ENCODE measurements at regions not wholly inside any gene's neighbourhood (a gene's known extent, or its start where the extent isn't known, plus 50 kb on each side); places are given as distances from the start of the nearest gene placed in this dataset.
A peak's percentile ranks its signal among the peaks of the same experiment; 100 is the strongest.

- DNase-seq: no peak
Measured at GRCh38 chr2:45209302-45209701, 200.1 kb upstream of the SIX2 start.

- peak; percentile 94 for DNase-seq
Measured at GRCh38 chr2:45207101-45207500, 197.8 kb upstream of the SIX2 start.

DNA sequence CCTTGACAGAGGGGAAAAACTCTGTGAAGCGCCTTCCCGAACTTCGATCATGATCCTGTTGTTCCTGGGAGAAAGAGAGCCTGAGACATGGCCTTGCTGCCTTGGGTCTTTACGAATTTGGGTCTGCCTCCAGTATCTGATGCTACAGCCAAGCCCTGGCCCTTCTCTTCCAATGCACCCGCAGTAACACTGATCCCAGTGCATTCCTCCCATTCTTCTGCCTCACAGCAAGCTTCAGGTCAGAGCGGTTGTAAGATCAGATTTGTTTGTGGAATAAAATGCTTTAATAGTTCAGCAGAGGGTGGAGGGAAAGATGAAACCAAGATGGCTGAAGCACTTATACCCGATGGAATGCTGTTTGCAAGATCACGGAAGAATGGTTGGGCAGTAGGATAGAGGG, 196.7 kb upstream of the SIX2 start:
- no peak for DNase-seq

DNA sequence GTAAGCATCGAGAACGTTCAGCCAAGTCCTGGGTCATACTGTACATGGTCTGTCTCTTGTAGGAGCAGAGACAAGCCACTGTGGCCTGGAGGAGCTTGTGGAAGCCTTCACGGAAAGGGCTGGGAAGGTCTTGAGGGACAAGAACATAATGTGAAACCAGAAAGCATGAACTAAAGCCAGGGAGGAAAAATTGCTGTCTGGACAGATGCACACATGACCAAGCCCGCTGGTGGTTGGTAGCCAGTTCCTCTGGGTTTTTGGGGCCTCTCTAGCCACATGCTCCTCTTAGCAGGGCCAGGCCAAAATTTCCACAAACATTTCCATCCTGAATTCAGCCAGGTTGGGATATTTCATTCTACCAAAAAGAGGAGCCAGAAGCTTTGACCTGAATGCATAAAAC, 196.2 kb upstream of the SIX2 start:
- DNase-seq: no peak

DNA sequence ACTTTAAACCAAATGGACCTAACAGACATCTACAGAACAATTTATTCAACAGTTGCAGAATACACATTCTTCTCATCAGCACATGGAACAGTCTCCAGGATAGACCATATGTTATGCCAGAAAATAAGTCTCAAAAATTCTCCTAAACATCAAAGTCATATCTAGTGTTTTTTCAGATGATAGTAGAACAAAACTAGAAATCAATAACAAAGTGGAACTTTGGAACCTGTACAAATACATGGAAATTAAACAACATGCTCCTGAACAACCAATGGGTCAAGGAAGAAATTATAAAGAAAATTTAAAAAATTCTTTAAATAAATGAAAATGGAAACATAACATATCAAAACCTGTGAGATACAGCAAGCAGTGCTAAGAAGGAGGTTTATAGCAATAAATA, 194.1 kb upstream of the SIX2 start:
- DNase-seq: no peak

DNA sequence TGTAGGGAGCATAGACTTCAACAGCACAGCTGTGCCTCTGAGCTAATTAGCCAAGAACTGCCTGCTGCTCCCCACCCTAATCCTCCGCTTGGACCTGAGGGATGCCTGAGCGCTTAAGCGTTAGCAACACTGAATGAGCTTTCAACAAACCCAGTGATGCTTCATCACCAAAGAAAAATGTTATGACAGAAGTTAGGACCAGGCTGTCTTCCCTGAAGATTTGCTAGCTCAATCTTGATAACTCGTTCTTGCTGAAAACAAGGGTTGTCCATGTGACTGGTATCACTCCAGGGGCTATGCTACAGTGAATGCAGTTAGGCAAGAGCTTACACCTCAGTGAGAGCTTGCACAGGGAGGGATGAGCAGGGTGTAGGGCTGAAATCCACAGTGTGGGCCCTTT, 190.7 kb upstream of the SIX2 start:
- no peak for DNase-seq

GRCh38 chr2:45195916-45196315, 186.7 kb upstream of the SIX2 start:
- no peak for DNase-seq

DNA sequence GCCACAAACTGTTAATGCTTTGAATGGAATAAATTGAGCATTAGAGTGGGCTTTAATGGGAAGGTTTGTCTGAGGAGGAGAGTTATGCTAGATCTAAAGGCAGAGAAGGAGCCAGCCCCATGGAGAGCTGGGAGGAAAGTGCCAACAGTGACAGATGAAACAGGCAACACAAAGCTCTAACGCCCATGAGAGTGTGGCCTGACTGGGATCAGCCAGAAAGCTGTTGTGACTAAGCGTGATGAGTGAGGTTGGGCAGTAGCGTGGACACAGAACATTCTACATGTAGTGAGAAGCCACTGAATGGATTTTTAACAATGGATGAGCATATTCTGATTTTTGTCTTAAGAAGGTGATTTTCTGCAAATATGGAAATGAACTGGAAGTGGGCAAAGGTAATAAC, 185.3 kb upstream of the SIX2 start:
- no peak for DNase-seq

- no peak for DNase-seq
Measured at GRCh38 chr2:45193581-45193980, 184.3 kb upstream of the SIX2 start.

GRCh38 chr2:45192991-45193390, 183.7 kb upstream of the SIX2 start:
- DNase-seq: no peak

GRCh38 chr2:45192481-45192880, 183.2 kb upstream of the SIX2 start:
- no peak for DNase-seq

- no peak for DNase-seq
Measured at GRCh38 chr2:45191976-45192375, 182.7 kb upstream of the SIX2 start.

- no peak for DNase-seq
Measured at GRCh38 chr2:45191146-45191863, 182.1 kb upstream of the SIX2 start.

GRCh38 chr2:45190481-45190942, 181.3 kb upstream of the SIX2 start:
- no peak for DNase-seq

GRCh38 chr2:45184606-45185005, 175.4 kb upstream of the SIX2 start:
- no peak for DNase-seq

GRCh38 chr2:45182667-45183295, 173.5 kb upstream of the SIX2 start:
- no peak for DNase-seq

DNA sequence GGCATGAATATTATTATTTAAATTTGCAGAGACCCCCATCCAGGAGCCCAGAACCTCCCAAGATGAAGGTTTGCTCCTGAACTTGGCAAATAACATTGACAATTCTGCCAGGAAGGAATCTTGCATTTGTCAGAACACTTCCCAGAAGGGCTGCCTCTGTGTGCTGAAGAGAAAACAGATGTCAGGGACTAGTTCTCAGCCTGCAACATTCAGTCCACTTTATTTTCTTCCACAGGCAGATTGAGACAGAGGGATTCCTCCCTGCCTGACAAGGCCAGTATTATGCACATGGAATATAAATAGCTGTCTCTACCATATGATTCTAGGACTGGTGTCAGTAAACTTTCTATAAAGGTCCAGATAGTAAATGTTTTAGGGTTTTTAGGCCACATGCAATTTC, 171.5 kb upstream of the SIX2 start:
- no peak for DNase-seq

DNA sequence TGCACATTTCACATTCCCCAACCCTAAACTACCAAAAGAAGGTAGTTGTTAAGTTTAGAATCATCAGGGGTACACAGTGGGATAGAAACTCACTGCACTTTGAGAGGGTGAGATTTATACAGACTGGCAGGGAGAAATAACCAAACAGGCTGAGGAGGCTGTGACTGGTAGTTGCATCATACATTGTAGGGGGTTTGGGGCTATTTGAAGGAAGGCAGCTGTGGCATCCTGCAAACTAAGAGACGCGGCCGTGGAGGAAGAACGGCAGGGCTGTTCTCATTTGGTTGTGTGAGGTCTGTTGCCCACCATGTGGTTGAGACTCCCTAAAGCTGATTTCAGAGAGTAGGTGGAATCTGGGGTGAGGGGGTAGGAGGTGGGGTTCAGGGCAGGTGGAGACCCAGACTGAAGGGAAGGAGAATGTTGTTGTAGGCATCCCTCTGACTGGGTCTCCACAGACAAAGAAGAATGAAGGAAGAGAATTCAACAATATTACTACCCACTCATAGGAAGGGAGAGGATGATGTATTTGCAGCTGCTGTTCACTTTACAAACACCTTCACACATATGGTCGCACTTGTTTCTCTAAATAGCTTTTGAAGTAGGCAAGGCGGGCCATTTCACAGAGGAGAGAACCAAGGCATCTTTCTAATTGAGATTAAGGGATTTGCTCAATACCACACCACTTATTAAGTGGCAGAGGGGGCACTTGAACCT, 170.9 kb upstream of the SIX2 start:
- no peak for DNase-seq

DNA sequence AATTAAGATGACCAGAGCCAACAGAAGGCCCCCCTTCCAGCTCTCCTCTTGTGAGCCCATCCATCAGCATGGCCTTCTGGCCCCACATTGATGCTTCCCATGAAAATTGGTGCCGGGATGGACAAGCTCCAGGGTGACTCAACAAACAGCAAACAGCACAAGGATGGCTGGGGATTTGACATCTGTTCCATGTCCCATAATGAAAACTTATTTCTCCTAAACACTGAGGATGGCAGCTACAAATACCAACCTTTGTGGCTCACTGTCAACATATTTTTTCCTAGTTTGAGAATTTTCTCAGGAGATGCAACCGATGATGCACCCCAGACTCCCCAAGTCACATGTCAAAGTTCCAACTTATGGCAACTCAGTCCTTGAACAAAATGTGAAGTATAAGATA, 169.6 kb upstream of the SIX2 start:
- DNase-seq: no peak

DNA sequence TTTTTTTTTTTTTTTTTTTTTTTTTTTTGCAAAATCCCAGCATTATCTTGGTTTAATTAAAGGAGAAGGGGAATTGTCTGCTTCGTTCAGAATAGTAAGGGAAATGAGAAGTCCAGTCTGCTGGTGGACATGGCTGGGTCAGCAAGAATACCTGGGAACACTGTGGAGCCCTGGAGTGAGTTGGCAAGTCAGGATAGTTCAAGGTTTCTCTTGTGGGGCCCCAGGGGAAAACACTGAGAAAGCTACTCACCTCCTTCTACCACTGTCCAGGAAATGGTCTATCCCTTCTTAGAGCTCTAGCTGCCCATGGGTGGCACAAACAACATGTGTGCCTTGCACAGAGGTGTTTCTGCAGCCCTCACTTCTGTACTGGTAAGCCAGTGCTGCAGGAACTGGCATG, 169.1 kb upstream of the SIX2 start:
- no peak for DNase-seq

- DNase-seq: peak; percentile 3
Measured at GRCh38 chr2:45177870-45178269, 168.6 kb upstream of the SIX2 start.

DNA sequence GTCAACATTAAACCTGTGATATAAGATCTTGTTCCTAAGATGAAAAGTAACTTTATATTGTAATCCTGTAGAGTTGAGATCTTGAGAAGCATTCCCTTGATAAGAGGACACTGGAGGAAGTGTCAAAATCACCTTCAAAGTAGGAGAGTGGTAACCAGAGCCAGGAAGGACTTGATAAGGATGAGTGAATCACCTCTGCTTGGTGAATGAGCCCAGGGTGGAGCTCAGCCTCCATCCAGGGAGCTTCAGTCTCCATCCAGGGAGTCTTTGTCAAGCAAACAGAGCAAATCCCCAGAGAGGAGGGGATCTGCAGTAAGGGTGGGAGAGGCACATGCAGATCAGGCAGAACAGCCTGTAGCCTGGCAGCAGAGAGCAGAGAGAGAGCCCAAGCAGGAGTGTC, 167.1 kb upstream of the SIX2 start:
- DNase-seq: no peak

DNA sequence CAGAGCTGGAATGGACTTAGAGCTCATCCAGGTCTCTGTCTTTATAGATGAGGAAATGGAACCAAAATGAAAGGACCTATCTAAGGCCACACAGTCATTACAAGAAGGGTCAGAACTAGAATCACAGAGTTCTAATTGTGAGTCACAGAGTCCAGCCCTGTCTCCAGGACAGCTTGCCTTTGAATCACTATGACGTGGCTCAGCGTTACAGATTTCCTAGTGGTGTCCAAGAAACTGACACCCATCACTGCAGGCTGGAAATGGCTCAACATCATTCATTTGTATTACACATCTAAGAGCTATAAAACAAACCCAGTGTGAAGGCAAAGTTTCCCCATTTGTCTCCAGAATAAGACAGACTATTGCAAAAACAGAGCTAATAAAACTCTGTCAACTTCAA, 164.3 kb upstream of the SIX2 start:
- DNase-seq: no peak

DNA sequence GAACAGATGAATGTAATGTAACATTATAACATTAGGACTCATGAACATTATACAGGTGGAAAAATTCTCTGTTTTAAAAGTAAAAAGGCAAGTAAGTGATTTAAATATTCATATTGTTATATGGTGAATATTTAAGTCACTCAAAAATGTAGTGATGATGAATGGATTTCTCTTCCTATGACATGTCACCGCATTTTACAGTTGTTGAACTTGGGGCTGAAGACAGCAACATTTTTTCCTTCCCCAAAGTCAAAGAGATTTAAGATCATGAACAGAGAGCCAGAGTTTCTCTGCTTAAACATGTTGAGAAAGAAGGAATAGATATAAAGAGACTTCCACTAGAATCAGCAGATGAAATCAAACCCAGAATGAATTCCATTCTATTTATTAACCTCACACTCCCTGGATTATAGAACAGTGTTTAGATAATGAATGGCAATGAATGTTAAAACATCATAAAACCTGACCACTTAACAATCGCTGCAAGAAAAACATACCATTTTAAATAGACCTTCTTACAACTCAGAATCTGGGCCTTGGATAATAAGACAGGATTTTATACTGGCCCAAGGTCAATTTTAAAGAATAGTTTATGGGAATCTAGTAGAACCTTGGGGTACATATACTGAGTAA, 163.6 kb upstream of the SIX2 start:
- no peak for DNase-seq

Data from GF-D8 (cell line).